CD4-positive, alpha-beta T cell treated with Interleukin-2 at 100 ng/mL for 4 hours (primary cell): ENCODE measurements at regions not wholly inside any gene's neighbourhood (a gene's known extent, or its start where the extent isn't known, plus 50 kb on each side); places are given as distances from the start of the nearest gene placed in this dataset.

ENCODE experiments used
- DNase-seq: peaks from one replicate; pipeline ENCODE4 v3.0.0-alpha.2; 2020; ENCODE audit warnings: low spot score

- DNase-seq: no peak
These were observed 356.0 kb downstream of the INHBA start for GRCh38 chr7:41346878-41347277.

DNA sequence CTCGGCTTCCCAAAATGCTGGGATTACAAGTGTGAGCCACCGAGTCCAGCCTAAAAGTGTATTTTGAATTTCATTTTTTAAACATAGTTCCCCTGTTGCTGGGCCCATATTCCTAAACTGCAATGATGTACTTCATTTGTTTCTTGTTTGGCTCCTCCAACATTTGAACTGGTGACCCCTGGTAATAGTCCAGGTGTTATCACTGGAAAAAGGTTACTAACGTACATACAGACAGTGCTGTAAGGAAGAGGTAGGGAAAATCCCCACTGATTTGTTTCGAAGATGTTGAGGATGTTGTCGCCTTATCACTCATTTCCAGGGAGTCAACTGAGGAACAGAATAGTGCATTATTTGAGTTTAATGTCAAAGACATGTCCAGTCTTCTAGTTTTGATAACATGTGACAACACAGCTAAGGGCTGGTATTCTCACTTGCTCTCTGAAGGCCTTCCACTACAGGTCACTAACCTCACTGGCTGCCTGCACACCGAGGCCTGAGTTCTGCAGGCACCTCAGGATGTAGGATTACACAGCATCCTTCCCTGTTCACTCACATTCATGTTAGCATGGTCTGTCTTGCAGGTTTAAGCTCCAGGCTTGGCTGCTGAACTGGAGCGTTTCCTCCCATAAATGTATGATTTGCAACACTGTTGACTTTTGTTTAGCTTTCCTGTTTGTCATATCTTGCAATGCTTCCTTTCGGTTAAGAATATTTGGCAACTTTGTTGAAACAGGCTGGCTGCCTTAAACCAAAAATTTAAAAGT, 362.8 kb downstream of the INHBA start:
- no peak for DNase-seq

GRCh38 chr7:41336981-41337380, 365.9 kb downstream of the INHBA start:
- no peak for DNase-seq

DNA sequence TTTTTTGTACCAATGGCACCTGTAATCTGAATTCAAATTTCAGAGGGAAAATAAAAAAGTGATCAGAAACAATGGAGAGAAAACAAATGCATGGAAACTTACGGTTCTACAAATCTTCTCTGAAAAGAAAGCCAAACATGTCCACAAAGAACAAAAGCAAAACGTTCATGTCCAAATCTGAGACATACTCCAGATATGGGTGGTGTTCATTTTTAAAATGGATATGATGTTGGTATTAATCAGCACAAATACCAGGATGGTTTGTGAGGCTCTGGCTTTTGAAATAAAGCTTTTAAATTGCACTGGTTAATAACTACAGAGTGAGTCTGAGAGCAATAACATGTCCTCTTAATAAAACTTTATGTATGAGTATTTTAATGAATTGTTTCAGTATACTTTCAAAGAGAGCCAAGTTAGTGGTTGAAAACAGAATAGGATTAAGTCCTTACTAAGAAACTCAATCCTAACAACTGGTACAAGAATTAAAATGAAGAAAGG, 366.4 kb downstream of the INHBA start:
- DNase-seq: no peak

GRCh38 chr7:41334071-41334862, 368.6 kb downstream of the INHBA start:
- no peak for DNase-seq

DNA sequence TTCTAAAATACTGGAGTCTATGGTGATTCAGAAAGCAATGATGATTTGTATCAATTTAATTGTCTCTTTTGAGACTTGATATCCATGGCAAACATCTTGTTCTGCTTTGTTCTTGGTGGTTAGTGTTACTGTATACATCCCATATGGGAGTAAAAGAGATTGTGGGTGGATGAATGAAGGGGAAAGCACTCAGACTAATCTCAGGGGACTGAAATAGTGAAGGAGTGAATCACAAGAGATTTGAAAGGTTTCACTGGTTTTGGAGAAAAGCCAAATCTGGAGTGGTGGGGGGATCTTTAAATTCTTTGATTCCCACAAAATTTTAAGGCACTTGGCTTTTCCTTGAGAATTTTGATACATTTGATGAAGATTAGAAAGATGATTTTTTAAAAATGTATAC, 369.4 kb downstream of the INHBA start:
- DNase-seq: no peak

DNA sequence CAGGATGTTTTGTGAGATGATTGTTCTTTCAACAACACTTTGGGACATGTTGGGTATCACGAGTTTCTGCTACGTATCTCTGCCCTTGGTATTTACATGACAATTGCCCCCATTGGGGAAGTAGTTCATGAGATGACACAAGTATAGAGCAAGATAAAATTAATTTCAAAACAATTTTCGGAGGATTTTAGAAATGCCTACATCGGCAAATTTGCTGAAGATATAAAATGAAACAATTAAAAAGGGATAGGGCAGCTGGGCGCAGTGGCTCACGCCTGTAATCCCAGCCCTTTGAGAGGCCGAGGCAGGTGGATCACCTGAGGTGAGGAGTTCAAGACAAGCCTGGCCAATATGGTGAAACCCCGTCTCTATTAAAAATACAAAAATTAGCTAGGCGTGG, 371.7 kb downstream of the INHBA start:
- DNase-seq: no peak

- DNase-seq: no peak
These were observed 374.3 kb downstream of the INHBA start for GRCh38 chr7:41328544-41328943.

- DNase-seq: no peak
These were observed 374.8 kb downstream of the INHBA start for GRCh38 chr7:41328131-41328530.

DNA sequence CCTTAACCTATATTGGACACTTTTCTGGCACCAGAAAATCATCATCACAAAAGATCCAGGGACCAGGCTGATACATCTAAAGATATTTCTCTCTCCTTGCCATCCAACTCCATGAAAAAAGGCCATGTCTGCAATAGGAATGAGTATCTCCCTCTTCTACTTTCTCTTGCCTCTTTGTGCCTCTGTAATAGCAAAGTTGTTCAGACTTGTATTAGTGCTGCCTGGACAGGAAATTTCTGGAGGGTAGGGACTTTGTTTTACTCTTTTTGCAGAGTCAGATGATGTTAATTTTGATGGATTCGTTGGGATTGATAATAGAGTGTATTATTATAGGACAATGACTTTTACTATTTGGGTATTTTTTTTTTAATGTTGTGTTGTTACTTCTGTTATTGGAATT, 376.3 kb downstream of the INHBA start:
- DNase-seq: no peak

DNA sequence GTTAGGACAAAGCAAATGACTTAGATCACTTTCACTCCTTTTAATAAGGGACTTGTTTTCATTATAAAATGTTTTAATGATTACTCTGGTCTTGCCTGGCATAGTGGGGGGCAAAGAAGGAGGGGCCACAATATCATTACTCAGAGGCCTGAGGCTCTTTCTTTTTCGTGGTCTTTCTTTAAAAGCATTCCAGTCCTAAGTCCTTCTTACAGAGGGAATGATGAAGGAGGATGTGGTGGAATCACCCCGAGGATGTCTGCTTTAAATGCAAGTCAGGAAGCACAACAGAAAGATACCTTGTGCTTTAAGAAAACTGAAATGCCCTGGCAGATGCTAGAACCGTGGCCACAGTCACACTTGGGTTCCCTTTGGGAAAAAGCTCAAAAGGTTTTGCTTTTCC, 379.1 kb downstream of the INHBA start:
- no peak for DNase-seq

DNA sequence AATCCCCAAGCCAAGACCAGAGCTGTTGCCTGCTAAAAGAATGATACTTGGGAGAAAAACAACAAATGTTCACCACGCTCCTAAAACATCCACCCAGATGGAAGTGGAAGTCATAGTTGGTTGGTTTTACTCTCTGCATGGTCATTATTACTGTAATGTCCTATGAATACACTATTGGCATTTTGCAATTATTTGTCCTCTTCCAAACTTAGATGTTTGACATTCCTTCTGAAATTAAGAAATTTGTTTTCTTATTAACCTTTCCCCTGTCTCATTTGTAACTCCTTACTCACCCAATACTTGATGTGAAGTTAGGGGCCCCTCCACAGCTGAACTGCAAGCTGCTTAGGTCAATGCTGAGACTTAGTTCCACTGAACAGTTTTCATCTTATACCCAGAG, 383.3 kb downstream of the INHBA start:
- no peak for DNase-seq

DNA sequence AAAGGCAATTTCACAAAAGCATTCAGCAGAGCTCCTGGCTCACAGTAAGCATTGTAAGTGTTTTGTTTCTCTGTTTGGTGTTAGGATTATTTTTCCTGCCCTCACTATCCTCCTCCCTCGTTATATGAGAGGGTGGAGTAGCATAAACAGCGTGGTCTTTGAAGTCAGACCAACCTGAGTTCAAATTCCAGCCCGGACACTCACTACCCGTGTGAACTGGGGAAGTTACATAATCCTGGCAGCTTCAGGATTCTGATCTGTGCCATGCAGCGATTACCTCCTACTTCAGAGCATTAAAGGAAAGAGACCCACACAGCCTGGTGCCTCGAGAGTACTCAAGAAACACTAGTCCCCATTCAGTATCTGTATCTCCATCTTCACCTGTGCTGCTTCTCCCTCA, 386.5 kb downstream of the INHBA start:
- no peak for DNase-seq

DNA sequence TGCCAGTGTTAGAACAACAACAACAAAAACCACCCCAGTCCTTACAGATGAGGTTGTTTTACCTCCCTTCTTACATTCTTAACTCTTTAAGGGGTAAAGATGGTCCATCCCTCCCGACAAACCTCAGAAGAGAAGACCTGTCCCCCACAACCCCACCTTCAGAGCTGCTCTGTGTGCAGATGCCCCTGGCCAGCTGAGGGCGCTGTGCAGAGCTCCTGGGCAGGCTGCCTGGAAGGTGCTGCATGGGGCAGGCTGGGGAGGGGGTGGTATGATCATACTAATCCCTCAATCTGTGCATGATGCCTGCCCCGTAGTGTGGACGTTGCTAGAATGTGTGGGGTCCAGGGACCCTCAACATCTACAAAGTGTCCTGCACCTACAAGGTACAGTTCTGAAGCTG, 387.1 kb downstream of the INHBA start:
- no peak for DNase-seq

- DNase-seq: no peak
These were observed 389.7 kb downstream of the INHBA start for GRCh38 chr7:41313171-41313570.

GRCh38 chr7:41312235-41312634, 390.7 kb downstream of the INHBA start:
- no peak for DNase-seq

GRCh38 chr7:41311301-41311700, 391.6 kb downstream of the INHBA start:
- DNase-seq: no peak

DNA sequence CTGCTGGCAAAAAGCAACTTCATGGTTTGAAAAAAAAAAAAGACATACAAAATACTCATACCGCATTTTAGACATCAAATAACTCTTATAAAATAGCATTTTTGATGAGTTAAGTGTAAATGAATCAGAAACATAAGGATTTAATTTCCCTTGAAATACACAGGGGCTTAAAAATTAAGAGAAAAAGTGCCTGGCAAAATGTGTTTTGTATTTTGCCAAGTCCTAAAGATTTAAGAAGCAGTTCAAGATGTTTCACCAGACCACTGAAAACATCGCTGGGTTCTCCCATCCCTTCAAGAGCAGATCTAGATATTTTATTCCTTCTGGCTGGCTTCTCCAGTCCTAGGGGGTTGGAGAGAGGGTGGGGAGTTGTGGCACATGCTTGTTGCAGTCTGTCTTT, 396.4 kb downstream of the INHBA start:
- DNase-seq: no peak

GRCh38 chr7:41305001-41305400, 397.9 kb downstream of the INHBA start:
- DNase-seq: no peak

GRCh38 chr7:41303709-41304108, 399.2 kb downstream of the INHBA start:
- DNase-seq: no peak

- no peak for DNase-seq
These were observed 404.5 kb downstream of the INHBA start for GRCh38 chr7:41298409-41298808.

DNA sequence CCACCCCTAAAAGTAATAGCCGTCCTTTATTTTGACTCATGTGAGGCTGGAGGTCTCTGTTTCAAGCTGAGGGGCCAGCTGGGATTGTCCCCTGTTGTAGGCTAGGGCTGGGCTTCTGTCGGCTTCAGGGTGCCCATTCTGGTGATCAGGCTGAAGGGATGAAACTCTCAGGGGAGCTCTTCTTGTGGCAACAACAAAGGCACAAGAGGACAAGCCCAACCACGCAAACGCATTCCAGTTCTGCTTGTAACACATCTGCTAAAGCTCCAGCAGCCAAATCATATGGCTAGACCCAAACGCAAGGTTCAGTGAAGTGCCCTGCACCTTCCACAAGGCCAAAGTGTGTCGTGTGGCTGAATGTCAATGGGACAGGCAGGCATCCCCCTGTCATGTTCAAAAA, 405.7 kb downstream of the INHBA start:
- DNase-seq: no peak

- DNase-seq: no peak
These were observed 407.5 kb downstream of the INHBA start for GRCh38 chr7:41295455-41295815.
